Esophagus squamous epithelium (tissue), 5 donors: ENCODE measurements at regions not wholly inside any gene's neighbourhood (a gene's known extent, or its start where the extent isn't known, plus 50 kb on each side); places are given as distances from the start of the nearest gene placed in this dataset.

Experiments used
- DNase-seq: peaks from one replicate; lab custom pipeline; 2025; lab: John Stamatoyannopoulos, UW
- H3K27ac ChIP-seq, 4 donors: fragments of 200-600 bp; sonication (generic); one replicate each; pipeline ENCODE4 v1.5.1; 2016 to 2019; ENCODE audit warnings: mild to moderate bottlenecking in 1 of 4
- H3K27me3 ChIP-seq, 4 donors: fragments of 200-600 bp; sonication (generic); 1 replicate in 3 of 4; 2 replicates in 1 of 4; pipeline versions ENCODE4 v1.5.1 to v1.6.0; 2017 to 2021; ENCODE audit warnings: antibody characterized with exemption in 1 of 4
- H3K36me3 ChIP-seq, 3 donors: fragments of 200-600 bp; sonication (generic); one replicate each; pipeline ENCODE4 v1.5.1; 2016 to 2019
- H3K4me1 ChIP-seq, 3 donors: fragments of 200-600 bp; sonication (generic); one replicate each; pipeline ENCODE4 v1.5.1; 2017 to 2019
- H3K4me3 ChIP-seq, 4 donors: fragments of 200-600 bp; sonication (generic); 1 replicate in 3 of 4; 2 replicates in 1 of 4; pipeline ENCODE4 v1.5.1; 2016 to 2019; ENCODE audit warnings: mild to moderate bottlenecking in 2 of 4, moderate library complexity in 1 of 4
- H3K9me3 ChIP-seq, 3 donors: fragments of 200-600 bp; sonication (generic); one replicate each; pipeline ENCODE4 v1.5.1; 2016 to 2019
- CTCF ChIP-seq, 6 experiments: fragments of 450-650 bp in 4 of 6; fragments of 200-600 bp in 2 of 6; sonication (generic) in 2 of 6; IDR thresholded peaks; one replicate each; pipeline ENCODE4 v1.5.1; 2016 to 2019; ENCODE audit warnings: antibody characterized with exemption in 6 of 6, mild to moderate bottlenecking in 4 of 6, moderate library complexity in 4 of 6
- POLR2A ChIP-seq, 4 donors: fragments of 450-650 bp; IDR thresholded peaks; one replicate each; pipeline ENCODE4 v1.6.1; 2017; ENCODE audit warnings: antibody characterized with exemption in 4 of 4, mild to moderate bottlenecking in 4 of 4, moderate library complexity in 3 of 4
- WGBS, 2 donors: methylation state at CpG; one replicate each; pipeline ENCODE4 v1.1.5; 2018; 5-methylcytosine and 5-hydroxymethylcytosine counted together
- intact Hi-C: fragments of 100-400 bp; cut with DNase I; formaldehyde crosslinking; loops from one replicate; pipeline ENCODE4 v1.15.0; 2022
- donor health status: DM: yes; HTN: yes; CAD: no.

- TF ChIP-seq POLR2A (IDR thresholded peaks at IDR 0.05) = no peak
- no peak for TF ChIP-seq CTCF (IDR thresholded peaks at IDR 0.05)
- H3K9me3 ChIP-seq = no peaks in the 10 kb centered on the region
- DNase-seq = no peak
- no peaks in the 10 kb centered on the region for H3K27me3 ChIP-seq
- intact Hi-C loops = no loop called here
- no peaks in the 10 kb centered on the region for H3K36me3 ChIP-seq
- no peaks in the 10 kb centered on the region for H3K4me1 ChIP-seq
- no peak overlapping the region for H3K4me3 ChIP-seq
- 40 to 41% methylated on average over 1 of the region's 1 CpG for WGBS, 2 donors
- H3K27ac ChIP-seq = no peak overlapping the region
Measured at GRCh38 chr14:42921901-42922300, 1315.2 kb downstream of the LRFN5 start.

- TF ChIP-seq POLR2A (IDR thresholded peaks at IDR 0.05) (no peak), CTCF (IDR thresholded peaks at IDR 0.05) (no peak)
- Histone ChIP-seq H3K4me1 (no peaks in the 10 kb centered on the region), H3K36me3 (no peaks in the 10 kb centered on the region), H3K4me3 (no peak overlapping the region), H3K27me3 (no peaks in the 10 kb centered on the region), H3K9me3 (no peaks in the 10 kb centered on the region), H3K27ac (no peak overlapping the region)
- intact Hi-C loops = no loop called here
- WGBS, 2 donors = 71 to 78% methylated on average over 1 of the region's 1 CpG
- no peak for DNase-seq
Measured at GRCh38 chr14:42918615-42919014, 1311.9 kb downstream of the LRFN5 start.

- Histone ChIP-seq H3K27ac (no peak overlapping the region), H3K27me3 (no peaks in the 10 kb centered on the region), H3K4me1 (no peaks in the 10 kb centered on the region), H3K36me3 (no peaks in the 10 kb centered on the region), H3K4me3 (no peak overlapping the region), H3K9me3 (no peaks in the 10 kb centered on the region)
- intact Hi-C loops = no loop called here
- no peak for TF ChIP-seq POLR2A (IDR thresholded peaks at IDR 0.05)
- no peak for TF ChIP-seq CTCF (IDR thresholded peaks at IDR 0.05)
- no peak for DNase-seq
Measured at GRCh38 chr14:42911642-42912041, 1305.0 kb downstream of the LRFN5 start.

GRCh38 chr14:42909659-42910058, 1303.0 kb downstream of the LRFN5 start:
- Histone ChIP-seq H3K27ac (no peak overlapping the region), H3K36me3 (no peaks in the 10 kb centered on the region), H3K27me3 (no peaks in the 10 kb centered on the region), H3K9me3 (no peaks in the 10 kb centered on the region), H3K4me3 (no peak overlapping the region), H3K4me1 (no peaks in the 10 kb centered on the region)
- TF ChIP-seq CTCF (IDR thresholded peaks at IDR 0.05) = no peak
- TF ChIP-seq POLR2A (IDR thresholded peaks at IDR 0.05) = no peak
- WGBS, 2 donors = 82 to 86% methylated on average over 1 of the region's 1 CpG
- intact Hi-C loops = no loop called here
- no peak for DNase-seq

- H3K27me3 ChIP-seq = no peaks in the 10 kb centered on the region
- H3K27ac ChIP-seq = no peak overlapping the region
- H3K9me3 ChIP-seq = no peaks in the 10 kb centered on the region
- no peaks in the 10 kb centered on the region for H3K4me1 ChIP-seq
- intact Hi-C loops = no loop called here
- DNase-seq = no peak
- WGBS, 2 donors = 0 to 60% methylated on average over 1 of the region's 1 CpG
- TF ChIP-seq POLR2A (IDR thresholded peaks at IDR 0.05) (no peak), CTCF (IDR thresholded peaks at IDR 0.05) (no peak)
- no peak overlapping the region for H3K4me3 ChIP-seq
- no peaks in the 10 kb centered on the region for H3K36me3 ChIP-seq
Measured at GRCh38 chr14:42893183-42893582, 1286.5 kb downstream of the LRFN5 start.
